ENCODE measurements at regions not wholly inside any gene's neighbourhood (a gene's known extent, or its start where the extent isn't known, plus 50 kb on each side); places are given as distances from the start of the nearest gene placed in this dataset.
"Not testable (repeated sequence)": the region's sequence is repeated elsewhere in the genome, so short reads cannot be mapped to it uniquely, and the experiment has no call there.

DNA sequence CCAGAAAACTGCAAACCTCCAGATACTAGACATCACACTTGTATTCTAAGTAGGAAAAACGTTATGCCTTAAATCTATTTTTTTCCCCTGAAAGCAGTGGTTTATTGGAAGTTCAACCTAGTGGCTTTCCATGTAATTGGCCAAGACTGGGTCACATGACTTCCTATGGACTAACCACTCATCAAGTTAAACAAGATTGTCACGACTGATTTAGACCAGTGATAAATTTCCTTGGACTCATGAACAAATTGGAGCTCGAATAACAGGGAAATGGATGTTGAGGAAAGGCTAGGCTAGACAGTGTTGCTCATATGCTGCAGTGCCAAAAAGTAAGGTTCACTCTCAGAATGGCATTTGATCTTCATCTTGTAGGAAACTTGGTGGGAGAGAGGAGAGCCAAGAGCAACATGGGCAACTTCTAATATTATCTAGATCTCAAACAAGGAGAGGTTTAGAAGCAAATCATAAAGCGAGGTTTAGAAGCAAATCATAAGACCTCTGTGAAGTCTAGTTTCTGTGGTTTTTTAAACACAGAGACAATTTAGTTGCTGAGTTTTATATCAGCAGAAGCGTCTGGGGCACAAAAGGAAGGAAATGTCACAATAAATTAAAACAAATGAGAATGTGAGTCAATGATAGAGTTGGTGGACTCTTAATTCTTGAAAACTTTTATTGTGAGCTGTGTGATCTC is 165.6 kb upstream of the BOD1L1 start:
- no peak overlapping the region for H3K4me3 Mint-ChIP-seq
- peaks cover 9% of the 10 kb centered on the region for H3K27me3 Mint-ChIP-seq
- no peaks in the 10 kb centered on the region for H3K4me1 Mint-ChIP-seq (ENCODE audit: low read depth)
- no peaks in the 10 kb centered on the region for H3K36me3 Mint-ChIP-seq (ENCODE audit: low read depth)
- no peak overlapping the region for H3K27ac Mint-ChIP-seq
- H3K9me3 Mint-ChIP-seq, result peaks cover 8% of the 10 kb centered on the region

DNA sequence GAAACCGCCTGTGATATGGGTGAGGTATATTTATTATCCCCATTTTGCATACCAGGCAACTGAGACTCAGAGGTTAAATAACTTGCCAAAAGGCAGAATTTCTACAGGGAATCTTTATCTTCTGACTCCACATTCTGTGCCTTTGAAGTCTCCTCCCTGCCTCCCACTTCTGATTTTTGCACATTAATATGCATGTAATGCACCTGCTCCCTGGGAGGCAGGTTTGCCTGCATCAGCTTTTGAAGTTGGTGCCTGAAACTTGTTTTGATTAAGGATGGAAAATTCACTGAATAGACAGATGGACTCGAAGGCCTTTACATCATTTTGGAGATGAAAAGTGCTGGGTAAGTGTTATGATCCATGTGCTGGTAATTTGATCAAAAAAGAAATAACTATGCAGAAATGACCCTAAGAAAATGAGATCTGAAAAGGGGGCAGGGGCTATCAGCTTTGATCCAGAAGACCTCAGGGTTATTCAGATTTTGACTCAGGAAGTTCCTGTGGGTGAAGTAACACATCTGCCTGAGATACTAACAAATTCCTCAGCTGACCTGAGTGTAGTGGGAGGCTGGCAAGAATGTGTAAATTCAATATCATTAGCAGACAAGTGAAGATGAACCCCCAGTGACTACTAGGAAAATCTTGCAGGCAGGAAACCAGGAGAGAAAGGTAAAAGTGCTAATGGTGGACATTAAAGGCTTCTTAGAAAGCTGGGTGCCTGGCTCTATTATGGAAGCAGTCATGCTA is 167.5 kb upstream of the BOD1L1 start:
- no peaks in the 10 kb centered on the region for H3K36me3 Mint-ChIP-seq (ENCODE audit: low read depth)
- peaks cover 9% of the 10 kb centered on the region for H3K27me3 Mint-ChIP-seq
- H3K4me3 Mint-ChIP-seq, result no peak overlapping the region
- peaks cover 11% of the 10 kb centered on the region for H3K9me3 Mint-ChIP-seq
- H3K27ac Mint-ChIP-seq, result no peak overlapping the region
- H3K4me1 Mint-ChIP-seq (ENCODE audit: low read depth), result no peaks in the 10 kb centered on the region

DNA sequence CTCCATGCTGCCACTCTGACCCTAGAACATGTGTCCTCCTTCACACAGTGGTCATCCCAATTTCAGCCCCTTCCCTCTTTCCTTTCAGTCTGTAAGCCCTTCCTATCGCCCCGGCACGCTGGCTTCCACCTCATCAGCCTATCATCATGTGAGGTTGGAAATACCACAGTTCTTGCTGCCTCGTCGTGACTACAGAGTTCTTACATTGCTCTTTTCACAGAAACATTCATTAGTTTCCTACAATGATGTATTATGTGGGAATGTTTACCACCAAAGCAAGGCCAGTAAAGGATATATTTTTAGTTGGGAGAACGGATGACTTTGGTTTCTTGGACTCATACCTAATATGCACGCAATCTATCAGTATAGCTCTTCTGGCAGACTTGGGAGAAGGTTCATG is 169.5 kb upstream of the BOD1L1 start:
- no peak overlapping the region for H3K27ac Mint-ChIP-seq
- no peaks in the 10 kb centered on the region for H3K4me1 Mint-ChIP-seq (ENCODE audit: low read depth)
- no peaks in the 10 kb centered on the region for H3K36me3 Mint-ChIP-seq (ENCODE audit: low read depth)
- peaks cover 7% of the 10 kb centered on the region for H3K9me3 Mint-ChIP-seq
- H3K27me3 Mint-ChIP-seq, result peaks cover 9% of the 10 kb centered on the region
- H3K4me3 Mint-ChIP-seq, result no peak overlapping the region

DNA sequence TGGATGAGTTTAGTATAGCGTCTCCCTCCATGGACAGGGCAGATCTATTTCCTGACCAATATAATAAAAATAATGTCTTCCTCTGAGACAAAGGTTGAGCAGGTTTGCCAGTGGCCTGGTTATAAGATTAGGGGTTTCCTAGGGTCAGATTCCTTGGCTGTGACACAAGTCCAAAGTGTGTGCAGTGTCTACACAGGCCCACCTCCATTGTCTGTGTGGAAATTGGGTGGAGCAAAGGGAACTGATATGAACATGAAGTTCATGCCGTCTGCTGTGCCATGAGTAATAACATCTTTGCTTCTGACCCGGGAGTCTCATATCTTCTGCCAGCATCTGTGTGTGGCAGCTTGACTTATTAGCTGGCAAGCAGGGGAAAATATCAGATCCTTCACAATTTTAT is 187.7 kb upstream of the BOD1L1 start:
- H3K36me3 Mint-ChIP-seq (ENCODE audit: low read depth), result no peaks in the 10 kb centered on the region
- no peak overlapping the region for H3K4me3 Mint-ChIP-seq
- no peak overlapping the region for H3K27ac Mint-ChIP-seq
- no peaks in the 10 kb centered on the region for H3K4me1 Mint-ChIP-seq (ENCODE audit: low read depth)
- H3K27me3 Mint-ChIP-seq, result peaks cover 5% of the 10 kb centered on the region
- H3K9me3 Mint-ChIP-seq, result no peaks in the 10 kb centered on the region

DNA sequence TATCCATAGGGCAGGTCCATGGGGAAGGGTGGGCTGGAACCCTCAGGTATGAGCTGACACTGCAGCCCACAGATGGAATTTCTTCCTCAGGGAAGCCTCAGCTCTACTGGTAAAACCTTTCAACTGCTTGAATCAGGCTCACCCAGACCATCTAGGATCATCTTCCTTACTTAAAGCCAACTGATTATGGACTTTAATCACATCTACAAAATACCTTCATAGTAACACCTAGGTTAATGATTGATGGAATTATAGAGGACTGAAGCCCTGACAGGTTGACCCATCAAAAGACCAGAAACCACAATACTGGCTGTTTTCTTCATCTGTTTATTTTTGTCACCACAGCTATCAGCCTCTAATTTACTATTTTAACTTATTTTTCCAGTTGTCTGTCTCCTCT is 188.9 kb upstream of the BOD1L1 start:
- Mint-ChIP-seq H3K36me3 (ENCODE audit: low read depth) (no peaks in the 10 kb centered on the region), H3K4me3 (no peak overlapping the region), H3K27me3 (peaks cover 8% of the 10 kb centered on the region), H3K27ac (no peak overlapping the region), H3K4me1 (ENCODE audit: low read depth) (no peaks in the 10 kb centered on the region), H3K9me3 (no peaks in the 10 kb centered on the region)

- Mint-ChIP-seq H3K36me3 (ENCODE audit: low read depth) (no peaks in the 10 kb centered on the region), H3K4me3 (no peak overlapping the region), H3K27ac (no peak overlapping the region), H3K4me1 (ENCODE audit: low read depth) (no peaks in the 10 kb centered on the region), H3K9me3 (peaks cover 21% of the 10 kb centered on the region), H3K27me3 (peaks cover 8% of the 10 kb centered on the region)
Observed at GRCh38 chr4:13821522-13821921, 194.0 kb upstream of the BOD1L1 start.

DNA sequence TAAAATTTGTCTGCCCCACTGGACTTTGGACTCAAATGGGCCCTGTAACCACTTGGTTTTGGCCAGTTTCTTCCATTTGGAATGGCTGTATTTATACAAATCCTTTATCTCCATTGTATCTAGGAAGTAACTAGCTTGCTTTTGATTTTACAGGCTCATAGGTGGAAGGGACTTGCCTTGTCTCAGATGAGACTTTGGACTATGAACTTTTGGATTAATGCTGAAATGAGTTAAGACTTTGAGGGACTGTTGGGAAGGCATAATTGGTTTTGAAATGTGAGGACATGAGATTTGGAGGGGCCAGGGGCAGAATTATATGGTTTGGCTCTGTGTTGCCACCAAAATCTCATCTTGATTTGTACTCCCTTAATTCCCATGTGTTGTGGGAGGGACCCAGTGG is 198.3 kb upstream of the BOD1L1 start:
- not testable (repeated sequence) for H3K27ac Mint-ChIP-seq; H3K27me3 Mint-ChIP-seq; H3K4me1 Mint-ChIP-seq (ENCODE audit: low read depth); H3K4me3 Mint-ChIP-seq; H3K36me3 Mint-ChIP-seq (ENCODE audit: low read depth)
- peaks cover 21% of the 10 kb centered on the region for H3K9me3 Mint-ChIP-seq

GRCh38 chr4:13829457-13829856 is 201.9 kb upstream of the BOD1L1 start:
- Mint-ChIP-seq H3K27ac (no peak overlapping the region), H3K4me1 (ENCODE audit: low read depth) (no peaks in the 10 kb centered on the region), H3K27me3 (no peaks in the 10 kb centered on the region), H3K36me3 (ENCODE audit: low read depth) (no peaks in the 10 kb centered on the region), H3K9me3 (peaks cover 4% of the 10 kb centered on the region), H3K4me3 (no peak overlapping the region)

GRCh38 chr4:13830449-13830848 is 202.9 kb upstream of the BOD1L1 start:
- H3K27ac Mint-ChIP-seq, result no peak overlapping the region
- H3K36me3 Mint-ChIP-seq (ENCODE audit: low read depth), result no peaks in the 10 kb centered on the region
- H3K4me1 Mint-ChIP-seq (ENCODE audit: low read depth), result no peaks in the 10 kb centered on the region
- H3K4me3 Mint-ChIP-seq, result no peak overlapping the region
- no peaks in the 10 kb centered on the region for H3K27me3 Mint-ChIP-seq
- H3K9me3 Mint-ChIP-seq, result no peaks in the 10 kb centered on the region

GRCh38 chr4:13833171-13833804 is 205.8 kb upstream of the BOD1L1 start:
- H3K27ac Mint-ChIP-seq, result no peak overlapping the region
- H3K4me1 Mint-ChIP-seq (ENCODE audit: low read depth), result no peaks in the 10 kb centered on the region
- no peak overlapping the region for H3K4me3 Mint-ChIP-seq
- no peaks in the 10 kb centered on the region for H3K27me3 Mint-ChIP-seq
- H3K36me3 Mint-ChIP-seq (ENCODE audit: low read depth), result no peaks in the 10 kb centered on the region
- no peaks in the 10 kb centered on the region for H3K9me3 Mint-ChIP-seq

GRCh38 chr4:13836946-13837912 is 209.7 kb upstream of the BOD1L1 start:
- Mint-ChIP-seq H3K36me3 (ENCODE audit: low read depth) (no peaks in the 10 kb centered on the region), H3K4me3 (no peak overlapping the region), H3K27me3 (no peaks in the 10 kb centered on the region), H3K27ac (no peak overlapping the region), H3K9me3 (no peaks in the 10 kb centered on the region), H3K4me1 (ENCODE audit: low read depth) (no peaks in the 10 kb centered on the region)

GRCh38 chr4:13840502-13841190 is 213.1 kb upstream of the BOD1L1 start:
- Mint-ChIP-seq H3K9me3 (no peaks in the 10 kb centered on the region), H3K27ac (no peak overlapping the region), H3K4me3 (no peak overlapping the region), H3K4me1 (ENCODE audit: low read depth) (no peaks in the 10 kb centered on the region), H3K27me3 (peaks cover 5% of the 10 kb centered on the region), H3K36me3 (ENCODE audit: low read depth) (no peaks in the 10 kb centered on the region)

GRCh38 chr4:13844740-13845139 is 217.2 kb upstream of the BOD1L1 start:
- Mint-ChIP-seq H3K36me3 (ENCODE audit: low read depth) (no peaks in the 10 kb centered on the region), H3K4me3 (no peak overlapping the region), H3K27me3 (peaks cover 5% of the 10 kb centered on the region), H3K9me3 (no peaks in the 10 kb centered on the region), H3K4me1 (ENCODE audit: low read depth) (no peaks in the 10 kb centered on the region), H3K27ac (no peak overlapping the region)

DNA sequence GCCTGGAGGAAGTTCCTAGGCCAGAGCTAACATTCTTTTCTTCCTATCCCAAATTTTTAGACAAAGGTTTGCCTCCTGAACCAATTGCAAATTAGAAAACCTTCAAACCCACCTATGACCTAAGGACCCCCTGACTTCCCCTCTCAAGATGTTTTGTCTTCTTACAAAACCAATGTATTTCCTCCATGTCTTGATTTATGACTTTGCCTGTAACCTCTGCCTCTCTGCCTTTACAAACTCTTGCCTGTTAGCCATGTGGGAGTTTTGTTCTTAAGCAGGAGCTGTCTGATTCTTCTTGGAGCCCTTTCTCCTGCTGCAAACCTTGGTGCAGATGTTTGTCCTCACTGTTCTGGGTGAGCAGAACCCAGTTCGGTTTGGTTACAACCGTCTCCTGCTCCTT is 222.3 kb upstream of the BOD1L1 start:
- H3K9me3 Mint-ChIP-seq, result no peaks in the 10 kb centered on the region
- no peaks in the 10 kb centered on the region for H3K27me3 Mint-ChIP-seq
- no peaks in the 10 kb centered on the region for H3K4me1 Mint-ChIP-seq (ENCODE audit: low read depth)
- no peak overlapping the region for H3K27ac Mint-ChIP-seq
- no peak overlapping the region for H3K4me3 Mint-ChIP-seq
- no peaks in the 10 kb centered on the region for H3K36me3 Mint-ChIP-seq (ENCODE audit: low read depth)

Data from stimulated activated naive CD8-positive, alpha-beta T cell treated with anti-CD3 and anti-CD28 coated beads, Interleukin-15, Interleukin-2, amounts not matched to agents 100 ng/mL and 50 ng/mL, for 24 hours (primary cell).